NCI-H1930 (cell line): ENCODE measurements at regions not wholly inside any gene's neighbourhood (a gene's known extent, or its start where the extent isn't known, plus 50 kb on each side); places are given as distances from the start of the nearest gene placed in this dataset.
"Not testable (repeated sequence)": the region's sequence is repeated elsewhere in the genome, so short reads cannot be mapped to it uniquely, and the experiment has no call there.

Source experiments
- DNase-seq, 2 experiments: peaks; one replicate each; lab custom pipeline; 2025; lab: John Stamatoyannopoulos, UW

GRCh38 chr6:97687916-97688315, 404.9 kb upstream of the MMS22L start:
- DNase-seq = no peak

- no peak for DNase-seq
Observed at GRCh38 chr6:97689078-97689754, 406.2 kb upstream of the MMS22L start.

- no peak for DNase-seq
Observed at GRCh38 chr6:97697456-97697855, 414.4 kb upstream of the MMS22L start.

GRCh38 chr6:97701801-97702200, 418.8 kb upstream of the MMS22L start:
- no peak for DNase-seq

GRCh38 chr6:97702248-97702647, 419.2 kb upstream of the MMS22L start:
- DNase-seq = no peak

- DNase-seq = no peak
Observed at GRCh38 chr6:97703661-97704060, 420.6 kb upstream of the MMS22L start.

GRCh38 chr6:97705568-97705967, 422.6 kb upstream of the MMS22L start:
- DNase-seq = no peak

- DNase-seq = no peak
Observed at GRCh38 chr6:97712751-97713150, 429.7 kb upstream of the MMS22L start.

GRCh38 chr6:97714772-97715171, 431.8 kb upstream of the MMS22L start:
- DNase-seq = no peak

GRCh38 chr6:97717086-97717485, 434.1 kb upstream of the MMS22L start:
- no peak for DNase-seq

GRCh38 chr6:97726378-97726777, 443.4 kb upstream of the MMS22L start:
- DNase-seq = no peak

- no peak for DNase-seq
Observed at GRCh38 chr6:97732045-97732444, 449.0 kb upstream of the MMS22L start.

GRCh38 chr6:97757575-97757974, 474.6 kb upstream of the MMS22L start:
- no peak for DNase-seq

GRCh38 chr6:97765461-97765860, 482.4 kb upstream of the MMS22L start:
- no peak for DNase-seq

- DNase-seq = no peak
Observed at GRCh38 chr6:97771372-97771771, 488.4 kb upstream of the MMS22L start.

- no peak for DNase-seq
Observed at GRCh38 chr6:97775012-97775411, 492.0 kb upstream of the MMS22L start.

- DNase-seq = no peak
Observed at GRCh38 chr6:97778290-97779038, 495.4 kb upstream of the MMS22L start.

- DNase-seq = not testable (repeated sequence)
Observed at GRCh38 chr6:97779039-97779766, 496.2 kb upstream of the MMS22L start.

- DNase-seq = no peak
Observed at GRCh38 chr6:97790926-97791590, 508.0 kb upstream of the MMS22L start.

- no peak for DNase-seq
Observed at GRCh38 chr6:97805596-97805995, 522.6 kb upstream of the MMS22L start.

GRCh38 chr6:97812940-97813339, 529.9 kb upstream of the MMS22L start:
- DNase-seq = no peak

GRCh38 chr6:97813889-97814567, 531.0 kb upstream of the MMS22L start:
- no peak for DNase-seq
